LNCaP clone FGC (cell line): ENCODE measurements at regions not wholly inside any gene's neighbourhood (a gene's known extent, or its start where the extent isn't known, plus 50 kb on each side); places are given as distances from the start of the nearest gene placed in this dataset.
"Not testable (repeated sequence)": the region's sequence is repeated elsewhere in the genome, so short reads cannot be mapped to it uniquely, and the experiment has no call there.

Experiments used
- DNase-seq: peaks from one replicate; pipeline ENCODE4 v3.0.0-alpha.2; 2011; ENCODE audit warnings: low read depth
- H3K4me3 ChIP-seq: 2 replicates; pipeline ENCODE4 v1.5.1; 2011; ENCODE audit warnings: mild to moderate bottlenecking, low read depth, low read length, control low read depth
- TF ChIP-seq, protein P1 (sequence below): IDR thresholded peaks from 2 replicates; pipeline ENCODE4 v1.5.1; 2012; ENCODE audit warnings: mild to moderate bottlenecking; ENCODE audit not compliant: control insufficient read depth, insufficient read depth; ENCODE audit errors: extremely low read depth

DNA sequence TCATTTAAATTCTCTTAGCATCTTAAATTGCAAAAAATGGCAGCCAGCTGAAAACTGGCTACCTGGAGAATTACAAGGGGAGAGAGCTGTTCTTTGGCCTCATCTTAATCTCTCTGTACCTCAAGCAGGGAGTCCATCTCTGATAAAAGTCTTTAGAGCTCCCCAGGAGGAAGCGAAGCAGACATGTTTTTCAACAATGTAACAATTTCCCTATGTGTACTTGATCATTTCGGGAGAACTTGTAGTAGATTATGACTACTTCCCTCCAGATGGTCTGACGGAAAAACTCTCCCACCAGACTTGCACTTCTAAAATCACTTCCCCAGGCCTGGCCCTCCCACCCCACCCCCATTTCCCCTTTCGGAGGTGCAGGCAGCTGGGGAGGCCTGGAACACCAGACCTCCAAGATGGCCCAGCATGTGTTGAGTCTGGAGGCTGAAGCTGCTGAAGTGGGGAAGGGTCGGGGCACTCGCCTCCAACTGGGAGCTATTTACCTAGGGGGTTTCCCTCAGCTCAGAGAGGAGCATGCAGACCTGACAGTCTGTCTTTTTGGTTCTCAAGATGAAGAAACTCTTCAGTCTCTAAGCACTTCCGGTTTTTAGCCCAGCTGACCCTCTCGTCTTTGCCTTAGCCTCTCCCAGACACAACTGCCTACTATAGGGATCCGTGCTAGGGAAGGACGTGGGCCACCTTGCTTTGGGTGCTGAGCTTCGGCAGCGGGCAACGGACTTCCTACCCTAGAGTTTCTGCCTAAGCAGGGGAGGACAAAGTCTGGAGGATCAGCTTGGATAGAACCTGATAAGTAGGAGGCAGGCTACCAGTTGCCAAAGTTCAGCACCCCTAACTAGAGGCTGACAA, 164.0 kb upstream of the TBL1XR1 start:
- DNase-seq: no peak
- TF ChIP-seq, protein P1, sequence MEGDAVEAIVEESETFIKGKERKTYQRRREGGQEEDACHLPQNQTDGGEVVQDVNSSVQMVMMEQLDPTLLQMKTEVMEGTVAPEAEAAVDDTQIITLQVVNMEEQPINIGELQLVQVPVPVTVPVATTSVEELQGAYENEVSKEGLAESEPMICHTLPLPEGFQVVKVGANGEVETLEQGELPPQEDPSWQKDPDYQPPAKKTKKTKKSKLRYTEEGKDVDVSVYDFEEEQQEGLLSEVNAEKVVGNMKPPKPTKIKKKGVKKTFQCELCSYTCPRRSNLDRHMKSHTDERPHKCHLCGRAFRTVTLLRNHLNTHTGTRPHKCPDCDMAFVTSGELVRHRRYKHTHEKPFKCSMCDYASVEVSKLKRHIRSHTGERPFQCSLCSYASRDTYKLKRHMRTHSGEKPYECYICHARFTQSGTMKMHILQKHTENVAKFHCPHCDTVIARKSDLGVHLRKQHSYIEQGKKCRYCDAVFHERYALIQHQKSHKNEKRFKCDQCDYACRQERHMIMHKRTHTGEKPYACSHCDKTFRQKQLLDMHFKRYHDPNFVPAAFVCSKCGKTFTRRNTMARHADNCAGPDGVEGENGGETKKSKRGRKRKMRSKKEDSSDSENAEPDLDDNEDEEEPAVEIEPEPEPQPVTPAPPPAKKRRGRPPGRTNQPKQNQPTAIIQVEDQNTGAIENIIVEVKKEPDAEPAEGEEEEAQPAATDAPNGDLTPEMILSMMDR: no peak
- H3K4me3 ChIP-seq: no peak overlapping the region

GRCh38 chr3:177362626-177363025, 165.3 kb upstream of the TBL1XR1 start:
- TF ChIP-seq, protein P1: no peak
- H3K4me3 ChIP-seq: no peak overlapping the region
- DNase-seq: no peak

GRCh38 chr3:177364236-177364635, 167.0 kb upstream of the TBL1XR1 start:
- TF ChIP-seq, protein P1: no peak
- H3K4me3 ChIP-seq: no peak overlapping the region
- DNase-seq: no peak

DNA sequence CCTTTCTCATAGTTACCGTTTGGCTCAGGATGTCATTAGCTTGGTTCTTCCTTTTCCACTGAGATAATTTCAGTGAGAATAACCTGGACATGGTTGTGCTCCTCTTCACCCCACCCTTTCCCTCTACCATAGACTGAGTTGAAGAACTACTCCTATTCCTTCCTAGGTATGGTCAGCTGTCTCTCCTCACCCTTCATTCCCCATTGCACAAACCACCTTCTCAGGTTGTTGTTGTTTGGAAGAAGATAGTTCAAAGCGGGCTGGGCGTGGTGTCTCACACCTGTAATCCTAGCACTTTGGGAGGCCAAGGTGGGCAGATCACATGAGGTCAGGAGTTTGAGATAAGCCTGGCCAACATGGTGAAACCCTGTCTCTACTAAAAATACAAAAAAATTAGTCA, 168.0 kb upstream of the TBL1XR1 start:
- H3K4me3 ChIP-seq, DNase-seq: not testable (repeated sequence)

DNA sequence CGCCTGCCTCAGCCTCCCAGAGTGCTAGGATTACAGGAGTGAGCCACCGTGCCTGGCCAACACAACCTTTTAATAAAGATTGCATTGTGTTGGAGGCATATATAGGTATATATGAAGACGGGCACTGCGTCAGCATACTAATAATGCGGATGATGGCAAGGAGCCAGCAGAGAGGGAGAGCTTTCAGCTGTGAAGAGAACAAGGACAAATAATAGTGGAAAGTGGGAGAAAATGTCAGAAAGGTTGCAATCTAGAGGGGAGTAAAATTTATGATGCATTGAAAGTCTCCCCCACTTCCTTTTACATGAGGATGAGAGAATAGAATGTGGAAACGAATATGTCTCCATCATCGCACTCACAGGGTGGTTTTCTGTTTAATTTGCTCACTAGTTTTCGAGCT, 170.5 kb upstream of the TBL1XR1 start:
- H3K4me3 ChIP-seq: no peak overlapping the region
- no peak for DNase-seq
- TF ChIP-seq, protein P1: no peak

DNA sequence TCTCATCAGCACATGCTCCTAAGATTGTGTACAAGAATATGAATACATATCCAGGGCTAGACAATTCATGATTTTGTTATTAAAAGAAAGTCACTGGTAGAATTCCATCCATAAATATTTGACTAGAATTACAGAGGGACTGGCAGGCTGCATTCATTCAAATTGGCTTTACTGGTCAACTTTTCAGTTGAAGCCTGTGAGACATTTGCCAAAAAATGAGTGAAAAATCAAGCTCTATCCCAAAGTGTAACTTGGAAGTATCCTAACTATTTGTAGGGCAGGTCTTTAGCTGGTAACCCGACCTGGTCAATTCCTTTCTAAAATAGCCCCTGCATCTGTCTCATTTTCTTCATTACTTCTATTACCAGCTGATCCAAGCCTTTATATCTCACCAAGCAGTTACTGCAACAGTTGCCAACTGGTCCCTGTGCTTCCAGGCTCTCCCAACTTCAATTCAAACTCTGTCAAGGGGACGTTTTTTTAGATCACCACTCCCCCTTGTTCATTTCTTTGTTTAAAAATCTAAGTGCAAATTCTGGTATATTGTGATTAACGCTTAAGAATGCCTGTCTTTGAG, 173.1 kb upstream of the TBL1XR1 start:
- TF ChIP-seq, protein P1: no peak
- DNase-seq: no peak
- H3K4me3 ChIP-seq: no peak overlapping the region

DNA sequence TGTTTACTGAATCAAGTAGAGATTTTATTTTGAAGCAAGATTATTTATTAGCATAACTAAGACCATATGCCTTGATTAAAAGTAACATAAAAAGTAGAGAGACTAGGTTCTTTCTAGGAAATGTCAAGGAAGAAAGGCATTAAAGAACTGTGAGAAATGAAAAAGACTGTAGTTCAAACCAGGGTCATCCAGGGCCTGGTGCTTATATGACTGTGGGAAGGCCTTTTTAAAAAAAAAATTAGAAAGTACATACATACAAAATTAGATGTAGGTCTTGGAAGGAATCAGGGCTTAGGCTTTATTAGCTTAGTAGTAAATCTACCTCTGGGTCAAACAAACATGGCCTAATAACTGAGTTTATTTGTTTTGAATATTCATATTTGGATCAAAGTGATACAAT, 173.9 kb upstream of the TBL1XR1 start:
- DNase-seq: peak; percentile 86
- TF ChIP-seq, protein P1: no peak
- H3K4me3 ChIP-seq: no peak overlapping the region
